NCI-H187 treated with DMSO at 0.1 percent for 48 hours (cell line): ENCODE measurements at regions not wholly inside any gene's neighbourhood (a gene's known extent, or its start where the extent isn't known, plus 50 kb on each side); places are given as distances from the start of the nearest gene placed in this dataset.
"Not testable (repeated sequence)": the region's sequence is repeated elsewhere in the genome, so short reads cannot be mapped to it uniquely, and the experiment has no call there.

Experiments
- DNase-seq: peaks from one replicate; lab custom pipeline; 2025; lab: John Stamatoyannopoulos, UW

- no peak for DNase-seq
Measured at GRCh38 chr16:72455743-72456659, 284.0 kb upstream of the PMFBP1 start.

- not testable (repeated sequence) for DNase-seq
Measured at GRCh38 chr16:72453856-72454255, 281.9 kb upstream of the PMFBP1 start.

- no peak for DNase-seq
Measured at GRCh38 chr16:72444696-72445095, 272.7 kb upstream of the PMFBP1 start.

- DNase-seq: no peak
Measured at GRCh38 chr16:72443809-72444208, 271.9 kb upstream of the PMFBP1 start.

GRCh38 chr16:72442385-72443158 is 270.6 kb upstream of the PMFBP1 start:
- DNase-seq: no peak

GRCh38 chr16:72437891-72438290 is 265.9 kb upstream of the PMFBP1 start:
- DNase-seq: no peak

- no peak for DNase-seq
Measured at GRCh38 chr16:72434159-72434558, 262.2 kb upstream of the PMFBP1 start.

- no peak for DNase-seq
Measured at GRCh38 chr16:72430121-72430520, 258.2 kb upstream of the PMFBP1 start.

GRCh38 chr16:72429671-72430081 is 257.7 kb upstream of the PMFBP1 start:
- DNase-seq: no peak

GRCh38 chr16:72428681-72429376 is 256.9 kb upstream of the PMFBP1 start:
- DNase-seq: no peak

- no peak for DNase-seq
Measured at GRCh38 chr16:72427783-72428331, 255.9 kb upstream of the PMFBP1 start.

GRCh38 chr16:72427051-72427782 is 255.3 kb upstream of the PMFBP1 start:
- DNase-seq: no peak

- no peak for DNase-seq
Measured at GRCh38 chr16:72426386-72426785, 254.4 kb upstream of the PMFBP1 start.

GRCh38 chr16:72425571-72426341 is 253.8 kb upstream of the PMFBP1 start:
- DNase-seq: no peak

GRCh38 chr16:72424757-72425156 is 252.8 kb upstream of the PMFBP1 start:
- no peak for DNase-seq

- no peak for DNase-seq
Measured at GRCh38 chr16:72422308-72422897, 250.4 kb upstream of the PMFBP1 start.

GRCh38 chr16:72419638-72420037 is 247.7 kb upstream of the PMFBP1 start:
- no peak for DNase-seq

- no peak for DNase-seq
Measured at GRCh38 chr16:72415379-72415778, 243.4 kb upstream of the PMFBP1 start.

- no peak for DNase-seq
Measured at GRCh38 chr16:72410492-72410891, 238.5 kb upstream of the PMFBP1 start.

- DNase-seq: no peak
Measured at GRCh38 chr16:72409423-72409822, 237.5 kb upstream of the PMFBP1 start.
